HCT116 (cell line): ENCODE measurements at regions not wholly inside any gene's neighbourhood (a gene's known extent, or its start where the extent isn't known, plus 50 kb on each side); places are given as distances from the start of the nearest gene placed in this dataset.

ENCODE experiments used
- ATAC-seq: fragments of 200-7000 bp; cut with Tn5 transposase; 2 replicates; pipeline ENCODE4 v1.9.1; 2020; ENCODE audit warnings: mild to moderate bottlenecking, moderate library complexity
- BruUV-seq: library from RNA; stranded (reverse); fragments of 400-500 nt; replicated peaks from 2 replicates; lab custom pipeline; 2021; lab: Mats Ljungman, UMichigan
- CTCF ChIA-PET: fragments of 300-600 bp; sonication (Branson Sonifier 250); formaldehyde crosslinking; loops from one replicate; lab custom pipeline; 2021; ENCODE audit warnings: antibody characterized with exemption; lab: Charles Lee
- POLR2A ChIA-PET: fragments of 300-600, 350-600 bp; sonication (Branson Sonifier 250); formaldehyde crosslinking; loops from one replicate; lab custom pipeline; 2021; ENCODE audit warnings: antibody characterized with exemption; lab: Charles Lee
- RAD21 ChIA-PET, 2 experiments: fragments of 300-600 bp; sonication (Branson Sonifier 250); formaldehyde crosslinking; loops; one replicate each; lab custom pipeline; 2023; ENCODE audit warnings: low total read pairs in 2 of 2; ENCODE audit not compliant: uncharacterized antibody in 2 of 2, unreplicated experiment in 2 of 2, low non-redundant PET in 1 of 2; lab: Charles Lee
- DNase-seq: peaks from one replicate; pipeline ENCODE4 v3.0.0-alpha.2; 2010; ENCODE audit warnings: low read depth, low spot score
- H2AFZ ChIP-seq: fragments of 200-600 bp; shearing (Covaris generic), sonication (generic); 2 replicates; pipeline ENCODE4 v1.6.1; 2017; ENCODE audit warnings: low read depth, mixed run types, mixed read lengths, antibody characterized with exemption, low read length; ENCODE audit not compliant: poor library complexity, severe bottlenecking
- H3K27ac ChIP-seq: 2 replicates; pipeline ENCODE4 v1.5.1; 2012; ENCODE audit warnings: low read depth, low read length
- H3K27me3 ChIP-seq: fragments of 200-600 bp; sonication (generic); 2 replicates; pipeline ENCODE4 v1.6.1; 2016; ENCODE audit warnings: mixed run types, low read length, mixed read lengths; ENCODE audit not compliant: insufficient read depth
- H3K36me3 ChIP-seq, 2 experiments: fragments of 200-500 bp in 1 of 2; fragments of 200-600 bp in 1 of 2; sonication (Bioruptor generic) in 1 of 2; sonication (generic) in 1 of 2; 2 replicates each; pipeline versions ENCODE4 v1.5.1 to v1.6.1; 2014 to 2016; ENCODE audit warnings: low read length in 2 of 2, inconsistent platforms in 1 of 2, mixed read lengths in 1 of 2, mixed run types in 1 of 2; ENCODE audit not compliant: insufficient read depth in 2 of 2, control insufficient read depth in 1 of 2
- H3K4me1 ChIP-seq, 2 experiments: fragments of 200-600 bp in 1 of 2; sonication (generic) in 1 of 2; 2 replicates each; pipeline versions ENCODE4 v1.5.1 to v1.6.1; 2012 to 2017; ENCODE audit warnings: low read length in 2 of 2, inconsistent platforms in 1 of 2, mild to moderate bottlenecking in 1 of 2, mixed read lengths in 1 of 2, mixed run types in 1 of 2, moderate library complexity in 1 of 2; ENCODE audit not compliant: insufficient read depth in 2 of 2, control insufficient read depth in 1 of 2
- H3K4me2 ChIP-seq: fragments of 200-600 bp; sonication (generic); 2 replicates; pipeline ENCODE4 v1.6.1; 2017; ENCODE audit warnings: mixed run types, low read length, mixed read lengths
- H3K4me3 ChIP-seq, 2 experiments: fragments of 200-600 bp in 1 of 2; sonication (generic) in 1 of 2; replicated peaks in 1 of 2; 2 replicates each; pipeline ENCODE4 v1.5.1; 2011 to 2016; ENCODE audit warnings: low read length in 2 of 2, control low read depth in 1 of 2, low read depth in 1 of 2, mild to moderate bottlenecking in 1 of 2, mixed read lengths in 1 of 2, mixed run types in 1 of 2
- H3K79me2 ChIP-seq: fragments of 200-600 bp; sonication (generic); 2 replicates; pipeline ENCODE4 v1.6.1; 2017; ENCODE audit warnings: mild to moderate bottlenecking, mixed run types, low read length, moderate library complexity, mixed read lengths; ENCODE audit not compliant: insufficient read depth
- H3K9ac ChIP-seq: fragments of 200-600 bp; sonication (generic); 2 replicates; pipeline ENCODE4 v1.6.1; 2016; ENCODE audit warnings: low read length, mixed read lengths
- H3K9me2 ChIP-seq: fragments of 200-600 bp; sonication (generic), shearing (Covaris generic); 2 replicates; pipeline ENCODE4 v1.6.1; 2017; ENCODE audit warnings: mixed run types, mild to moderate bottlenecking, moderate library complexity; ENCODE audit not compliant: insufficient read depth
- H3K9me3 ChIP-seq, 2 experiments: fragments of 200-500 bp in 1 of 2; fragments of 200-600 bp in 1 of 2; sonication (Bioruptor generic) in 1 of 2; sonication (generic) in 1 of 2; 2 replicates each; pipeline ENCODE4 v1.6.1; 2014 to 2017; ENCODE audit warnings: low read length in 2 of 2, mixed read lengths in 2 of 2, inconsistent platforms in 1 of 2, low read depth in 1 of 2, mild to moderate bottlenecking in 1 of 2, mixed run types in 1 of 2, moderate library complexity in 1 of 2; ENCODE audit not compliant: control insufficient read depth in 1 of 2, insufficient read depth in 1 of 2
- H4K20me1 ChIP-seq: fragments of 200-600 bp; sonication (generic), shearing (Covaris generic); 2 replicates; pipeline ENCODE4 v1.6.1; 2017; ENCODE audit warnings: mixed run types, mild to moderate bottlenecking, moderate library complexity; ENCODE audit not compliant: insufficient read depth
- CTCF ChIP-seq, 3 experiments: fragments of 200-600 bp in 1 of 3; sonication (generic) in 1 of 3; IDR thresholded peaks in 2 of 3; conservative IDR thresholded peaks in 1 of 3; 2 replicates each; pipeline ENCODE4 v1.5.1; 2012 to 2017; ENCODE audit warnings: low read depth in 2 of 3, low read length in 2 of 3, antibody characterized with exemption in 1 of 3, borderline replicate concordance in 1 of 3, control low read depth in 1 of 3, mild to moderate bottlenecking in 1 of 3, mixed read lengths in 1 of 3, mixed run types in 1 of 3, moderate library complexity in 1 of 3; ENCODE audit not compliant: insufficient read depth in 1 of 3
- EGR1 ChIP-seq: IDR thresholded peaks from 2 replicates; pipeline ENCODE4 v1.6.1; 2012; ENCODE audit warnings: low read depth
- POLR2A ChIP-seq: IDR thresholded peaks from 2 replicates; pipeline ENCODE4 v1.7.0; 2011; ENCODE audit warnings: borderline replicate concordance; ENCODE audit not compliant: insufficient read depth, insufficient read length; ENCODE audit errors: extremely low read depth
- RAD21 ChIP-seq: IDR thresholded peaks from 2 replicates; pipeline ENCODE4 v1.6.1; 2012; ENCODE audit warnings: low read depth, mild to moderate bottlenecking
- intact Hi-C: fragments of 100-400 bp; cut with micrococcal nuclease; formaldehyde crosslinking; loops from 2 replicates; pipeline ENCODE4 v1.10.0; 2022

- Histone ChIP-seq H3K27me3 (no peaks in the 10 kb centered on the region), H3K4me3 (no peak overlapping the region), H3K9me3 (no peaks in the 10 kb centered on the region; a peak in 1 of 4 replicates), H3K27ac (no peak overlapping the region), H2AFZ (no peak overlapping the region), H3K9me2 (no peaks in the 10 kb centered on the region), H4K20me1 (no peaks in the 10 kb centered on the region), H3K79me2 (no peaks in the 10 kb centered on the region), H3K4me2 (no peak overlapping the region), H3K9ac (no peak overlapping the region), H3K4me1 (no peaks in the 10 kb centered on the region), H3K36me3 (no peaks in the 10 kb centered on the region)
- BruUV-seq, result no TSS peak
- ChIA-PET RAD21 (no interaction called here), POLR2A (no interaction called here), CTCF (no interaction called here)
- ATAC-seq (no peak), DNase-seq (no peak)
- TF ChIP-seq CTCF (IDR thresholded peaks at IDR 0.05 in 2 of 3, conservative IDR thresholded peaks at IDR 0.05 in 1 of 3; ENCODE audit: borderline replicate concordance in 1 of 3, insufficient read depth in 1 of 3, low read depth in 2 of 3, low read length in 2 of 3), result no peak
- intact Hi-C loops, result no loop called here
These were observed 1053.7 kb downstream of the VRK1 start for GRCh38 chr14:97850886-97851285.

GRCh38 chr14:97851428-97851995 lies 1054.3 kb downstream of the VRK1 start:
- H3K4me1 ChIP-seq, result no peaks in the 10 kb centered on the region
- no TSS peak for BruUV-seq
- ChIA-PET RAD21 (no interaction called here), CTCF (no interaction called here), POLR2A (no interaction called here)
- no peaks in the 10 kb centered on the region for H3K79me2 ChIP-seq
- H3K9me2 ChIP-seq, result no peaks in the 10 kb centered on the region
- intact Hi-C loops, result no loop called here
- no peak for ATAC-seq
- no peak overlapping the region for H2AFZ ChIP-seq
- no peak for DNase-seq
- no peaks in the 10 kb centered on the region for H3K36me3 ChIP-seq
- TF ChIP-seq RAD21, result no peak
- TF ChIP-seq EGR1, result no peak
- no peak for TF ChIP-seq POLR2A
- no peak overlapping the region for H3K27ac ChIP-seq
- H3K4me3 ChIP-seq, result no peak overlapping the region
- H4K20me1 ChIP-seq, result no peaks in the 10 kb centered on the region
- H3K4me2 ChIP-seq, result no peak overlapping the region
- H3K9ac ChIP-seq, result no peak overlapping the region
- no peaks in the 10 kb centered on the region for H3K27me3 ChIP-seq
- no peaks in the 10 kb centered on the region; a peak in 1 of 4 replicates for H3K9me3 ChIP-seq
